H1 (cell line): ENCODE measurements at regions not wholly inside any gene's neighbourhood (a gene's known extent, or its start where the extent isn't known, plus 50 kb on each side); places are given as distances from the start of the nearest gene placed in this dataset.

Experiments
- CTCF ChIA-PET: fragments of 300-600 bp; sonication (Branson Sonifier 250); formaldehyde crosslinking; loops from one replicate; lab custom pipeline; 2021; ENCODE audit not compliant: partially characterized antibody; lab: Charles Lee
- POLR2A ChIA-PET: fragments of 300-600 bp; sonication (Branson Sonifier 250); formaldehyde crosslinking; loops from one replicate; lab custom pipeline; 2021; ENCODE audit warnings: inconsistent platforms; ENCODE audit not compliant: partially characterized antibody; lab: Charles Lee
- DNase-seq, 2 experiments: peaks; one replicate each; pipeline versions ENCODE4 v3.0.0 to v3.0.0-alpha.2; 2010 to 2022; ENCODE audit warnings: low spot score in 2 of 2, low read depth in 1 of 2, mixed read lengths in 1 of 2
- FAIRE-seq: peaks from 2 replicates; lab custom pipeline; 2011; peaks lifted over from hg19 to GRCh38; lab: Jason Lieb, UNC
- H2AFZ ChIP-seq: 2 replicates; pipeline ENCODE4 v1.8.1; 2012; ENCODE audit warnings: low read length, inconsistent platforms
- H2AK5ac ChIP-seq: 2 replicates; pipeline ENCODE4 v1.6.1; 2013; ENCODE audit warnings: low read depth, low read length
- H2BK120ac ChIP-seq: replicated peaks from 2 replicates; pipeline ENCODE3; 2013; ENCODE audit warnings: low read depth, low read length, inconsistent platforms
- H2BK12ac ChIP-seq: 2 replicates; pipeline ENCODE4 v1.6.1; 2013; ENCODE audit warnings: low read depth, low read length
- H2BK15ac ChIP-seq: 2 replicates; pipeline ENCODE4 v1.6.1; 2013; ENCODE audit warnings: low read length
- H2BK20ac ChIP-seq: 2 replicates; pipeline ENCODE4 v1.6.1; 2013; ENCODE audit warnings: low read length
- H2BK5ac ChIP-seq: 2 replicates; pipeline ENCODE4 v1.6.1; 2013; ENCODE audit warnings: low read depth, low read length
- H3K14ac ChIP-seq: 2 replicates; pipeline ENCODE4 v1.6.1; 2013; ENCODE audit warnings: inconsistent platforms; ENCODE audit not compliant: insufficient read length
- H3K18ac ChIP-seq: 2 replicates; pipeline ENCODE4 v1.6.1; 2013; ENCODE audit warnings: low read length; ENCODE audit errors: extremely low read depth
- H3K23ac ChIP-seq: 2 replicates; pipeline ENCODE4 v1.6.1; 2013; ENCODE audit warnings: inconsistent platforms; ENCODE audit not compliant: insufficient read length
- H3K23me2 ChIP-seq: 2 replicates; pipeline ENCODE4 v1.6.1; 2013; ENCODE audit warnings: low read depth, low read length
- H3K27ac ChIP-seq: 2 replicates; pipeline ENCODE4 v1.6.1; 2011; ENCODE audit warnings: low read depth, low read length, inconsistent platforms
- H3K27me3 ChIP-seq, 4 experiments: replicated peaks in 1 of 4; 1 replicate in 1 of 4; 2 replicates in 3 of 4; pipeline versions ENCODE4 v1.6.1 to v1.8.1; 2011 to 2013; ENCODE audit warnings: low read length in 3 of 4, mild to moderate bottlenecking in 3 of 4, inconsistent platforms in 2 of 4, mixed read lengths in 2 of 4, moderate library complexity in 1 of 4; ENCODE audit not compliant: control insufficient read depth in 3 of 4, insufficient read depth in 3 of 4; ENCODE audit errors: extremely low read depth in 1 of 4
- H3K36me3 ChIP-seq, 4 experiments: 2 replicates each; pipeline versions ENCODE4 v1.6.1 to v1.8.1; 2011 to 2013; ENCODE audit warnings: mild to moderate bottlenecking in 4 of 4, low read length in 3 of 4, moderate library complexity in 2 of 4, control low read depth in 1 of 4, inconsistent platforms in 1 of 4; ENCODE audit not compliant: insufficient read depth in 4 of 4, control insufficient read depth in 2 of 4
- H3K4ac ChIP-seq: replicated peaks from 2 replicates; pipeline ENCODE3; 2013; ENCODE audit warnings: low read length, low read depth, mixed read lengths, inconsistent platforms; ENCODE audit not compliant: insufficient read length
- H3K4me1 ChIP-seq, 4 experiments: replicated peaks in 1 of 4; 1 replicate in 1 of 4; 2 replicates in 3 of 4; pipeline versions ENCODE4 v1.6.1 to v1.8.1; 2011 to 2013; ENCODE audit warnings: low read length in 3 of 4, inconsistent platforms in 2 of 4, mixed read lengths in 1 of 4; ENCODE audit not compliant: insufficient read depth in 4 of 4, control insufficient read depth in 3 of 4
- H3K4me2 ChIP-seq, 2 experiments: 2 replicates each; pipeline versions ENCODE4 v1.6.1 to v1.8.1; 2011 to 2013; ENCODE audit warnings: low read depth in 2 of 2, low read length in 2 of 2, control low read depth in 1 of 2, inconsistent platforms in 1 of 2, mild to moderate bottlenecking in 1 of 2; ENCODE audit not compliant: insufficient read depth in 1 of 2
- H3K4me3 ChIP-seq, 4 experiments: fragments of 200-600, 300-600 bp in 1 of 4; sonication (generic), shearing (Covaris generic), sonication (Bioruptor Twin) in 1 of 4; 2 replicates each; pipeline versions ENCODE4 v1.5.1 to v1.8.1; 2011 to 2016; ENCODE audit warnings: low read length in 4 of 4, low read depth in 3 of 4, control low read depth in 2 of 4, inconsistent platforms in 2 of 4, mild to moderate bottlenecking in 2 of 4, mixed read lengths in 1 of 4, moderate library complexity in 1 of 4; ENCODE audit not compliant: insufficient read depth in 2 of 4; ENCODE audit errors: extremely low read depth in 1 of 4
- H3K56ac ChIP-seq: replicated peaks from 2 replicates; pipeline ENCODE3; 2013; ENCODE audit warnings: low read depth, mild to moderate bottlenecking, mixed read lengths, low read length, inconsistent platforms; ENCODE audit not compliant: insufficient read length
- H3K79me1 ChIP-seq: 2 replicates; pipeline ENCODE4 v1.6.1; 2013; ENCODE audit warnings: low read depth, low read length, control low read depth
- H3K79me2 ChIP-seq, 2 experiments: 2 replicates each; pipeline versions ENCODE4 v1.6.1 to v1.8.1; 2012 to 2013; ENCODE audit warnings: low read length in 2 of 2, mild to moderate bottlenecking in 2 of 2, inconsistent platforms in 1 of 2; ENCODE audit not compliant: insufficient read depth in 2 of 2, control insufficient read depth in 1 of 2
- H3K9ac ChIP-seq, 4 experiments: replicated peaks in 1 of 4; 1 replicate in 1 of 4; 2 replicates in 3 of 4; pipeline versions ENCODE4 v1.6.1 to v1.8.1; 2011 to 2013; ENCODE audit warnings: low read depth in 3 of 4, low read length in 3 of 4, control low read depth in 2 of 4, mild to moderate bottlenecking in 2 of 4, moderate library complexity in 2 of 4, inconsistent platforms in 1 of 4; ENCODE audit errors: extremely low read depth in 1 of 4
- H3K9me3 ChIP-seq, 2 experiments: 2 replicates each; pipeline versions ENCODE4 v1.6.1 to v1.8.1; 2012 to 2013; ENCODE audit warnings: mild to moderate bottlenecking in 2 of 2, moderate library complexity in 2 of 2, control low read depth in 1 of 2, inconsistent platforms in 1 of 2, low read depth in 1 of 2, low read length in 1 of 2, mixed read lengths in 1 of 2; ENCODE audit not compliant: insufficient read depth in 2 of 2
- H4K20me1 ChIP-seq, 2 experiments: replicated peaks in 1 of 2; 2 replicates each; pipeline versions ENCODE3 to v1.8.1; 2011 to 2013; ENCODE audit warnings: inconsistent platforms in 2 of 2, low read length in 2 of 2, mild to moderate bottlenecking in 1 of 2; ENCODE audit not compliant: insufficient read depth in 2 of 2, control insufficient read depth in 1 of 2
- H4K5ac ChIP-seq: 2 replicates; pipeline ENCODE4 v1.6.1; 2013; ENCODE audit warnings: low read length, low read depth, mixed read lengths, inconsistent platforms; ENCODE audit not compliant: insufficient read length
- H4K8ac ChIP-seq: 2 replicates; pipeline ENCODE4 v1.8.0; 2013; ENCODE audit warnings: mild to moderate bottlenecking, moderate library complexity, low read length, inconsistent platforms; ENCODE audit not compliant: insufficient read depth; ENCODE audit errors: extremely low read depth
- H4K91ac ChIP-seq: replicated peaks from 2 replicates; pipeline ENCODE3; 2013; ENCODE audit warnings: low read length, mixed read lengths, inconsistent platforms; ENCODE audit not compliant: insufficient read length
- CBX5 ChIP-seq: fragments of 300-800, 300-1000 bp; sonication (generic); IDR thresholded peaks from 2 replicates; pipeline ENCODE4 v1.7.1; 2016; ENCODE audit warnings: antibody characterized with exemption, low read length, low read depth
- CEBPB ChIP-seq: IDR thresholded peaks from 2 replicates; pipeline ENCODE4 v1.6.1; 2012; ENCODE audit warnings: low read depth, low read length
- CREB1 ChIP-seq: IDR thresholded peaks from 2 replicates; pipeline ENCODE4 v1.6.1; 2012; ENCODE audit warnings: inconsistent platforms
- EGR1 ChIP-seq: IDR thresholded peaks from 2 replicates; pipeline ENCODE4 v1.6.1; 2011; ENCODE audit warnings: low read depth, low read length, borderline replicate concordance
- SP2 ChIP-seq: IDR thresholded peaks from 2 replicates; pipeline ENCODE4 v1.6.1; 2012; ENCODE audit warnings: mild to moderate bottlenecking, low read length, inconsistent platforms
- ZNF274 ChIP-seq: IDR thresholded peaks from 2 replicates; pipeline ENCODE4 v1.7.0; 2012; ENCODE audit warnings: low read length, borderline replicate concordance; ENCODE audit errors: extremely low read depth
- WGBS, 2 experiments: shearing (Covaris generic) in 1 of 2; methylation state at CpG; one replicate each; pipeline versions ENCODE4 v1.1.6 to v1.1.7; 2013 to 2015; ENCODE audit warnings: low lambda C conversion rate in 2 of 2, mixed read lengths in 2 of 2, inconsistent platforms in 1 of 2, low coverage in 1 of 2, missing lambda C conversion rate in 1 of 2; ENCODE audit not compliant: insufficient replicate concordance in 2 of 2, insufficient coverage in 1 of 2, insufficient read length in 1 of 2; ENCODE audit errors: extremely low coverage in 1 of 2, missing lambda C conversion rate in 1 of 2; 5-methylcytosine and 5-hydroxymethylcytosine counted together
- TF ChIP-seq, protein P1 (sequence below), 3 experiments: IDR thresholded peaks; 1 replicate in 2 of 3; 2 replicates in 1 of 3; pipeline versions ENCODE4 v1.5.1 to v1.6.1; 2011; ENCODE audit warnings: low read length in 3 of 3, mild to moderate bottlenecking in 3 of 3, inconsistent platforms in 2 of 3, low read depth in 1 of 3, moderate library complexity in 1 of 3; ENCODE audit not compliant: insufficient read depth in 1 of 3; ENCODE audit errors: control extremely low read depth in 1 of 3

GRCh38 chr12:90831712-90832111, 123.3 kb downstream of the CCER1 start:
- Histone ChIP-seq H3K79me2 (no peaks in the 10 kb centered on the region), H4K5ac (no peak overlapping the region), H2BK120ac (no peak overlapping the region), H3K56ac (no peak overlapping the region), H3K27me3 (no peaks in the 10 kb centered on the region), H3K79me1 (no peaks in the 10 kb centered on the region), H2AK5ac (no peak overlapping the region), H4K8ac (no peak overlapping the region), H3K4me1 (peaks cover 0 to 3% (median 0%) of the 10 kb centered on the region in 4 experiments; a peak in 1 of 7 replicates), H3K4ac (no peak overlapping the region), H3K27ac (no peak overlapping the region), H2BK20ac (no peak overlapping the region), H3K18ac (no peak overlapping the region), H2BK5ac (no peak overlapping the region), H2BK15ac (no peak overlapping the region), H4K91ac (no peak overlapping the region), H3K4me3 (no peak overlapping the region), H2BK12ac (no peak overlapping the region), H4K20me1 (no peaks in the 10 kb centered on the region), H3K23ac (no peak overlapping the region), H3K9ac (no peak overlapping the region), H3K23me2 (no peaks in the 10 kb centered on the region; the same call in 1 of the 2 replicates), H3K9me3 (no peaks in the 10 kb centered on the region), H2AFZ (no peak overlapping the region), H3K14ac (no peak overlapping the region), H3K36me3 (no peaks in the 10 kb centered on the region), H3K4me2 (no peak overlapping the region)
- WGBS, 2 experiments = 96% methylated on average over 1 of the region's 1 CpG; no CpG with 5 or more reads in 1 of the 2 experiments
- no peak for FAIRE-seq
- CTCF ChIA-PET = no interaction called here
- no peak for TF ChIP-seq CREB1
- no peak for TF ChIP-seq CBX5
- TF ChIP-seq ZNF274 = no peak
- TF ChIP-seq CEBPB = no peak
- no peak for TF ChIP-seq SP2
- no peak for TF ChIP-seq EGR1
- TF ChIP-seq, protein P1, sequence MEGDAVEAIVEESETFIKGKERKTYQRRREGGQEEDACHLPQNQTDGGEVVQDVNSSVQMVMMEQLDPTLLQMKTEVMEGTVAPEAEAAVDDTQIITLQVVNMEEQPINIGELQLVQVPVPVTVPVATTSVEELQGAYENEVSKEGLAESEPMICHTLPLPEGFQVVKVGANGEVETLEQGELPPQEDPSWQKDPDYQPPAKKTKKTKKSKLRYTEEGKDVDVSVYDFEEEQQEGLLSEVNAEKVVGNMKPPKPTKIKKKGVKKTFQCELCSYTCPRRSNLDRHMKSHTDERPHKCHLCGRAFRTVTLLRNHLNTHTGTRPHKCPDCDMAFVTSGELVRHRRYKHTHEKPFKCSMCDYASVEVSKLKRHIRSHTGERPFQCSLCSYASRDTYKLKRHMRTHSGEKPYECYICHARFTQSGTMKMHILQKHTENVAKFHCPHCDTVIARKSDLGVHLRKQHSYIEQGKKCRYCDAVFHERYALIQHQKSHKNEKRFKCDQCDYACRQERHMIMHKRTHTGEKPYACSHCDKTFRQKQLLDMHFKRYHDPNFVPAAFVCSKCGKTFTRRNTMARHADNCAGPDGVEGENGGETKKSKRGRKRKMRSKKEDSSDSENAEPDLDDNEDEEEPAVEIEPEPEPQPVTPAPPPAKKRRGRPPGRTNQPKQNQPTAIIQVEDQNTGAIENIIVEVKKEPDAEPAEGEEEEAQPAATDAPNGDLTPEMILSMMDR (IDR thresholded peaks at IDR 0.05; ENCODE audit: control extremely low read depth in 1 of 3, insufficient read depth in 1 of 3, low read depth in 1 of 3, low read length in 3 of 3) = no peak
- DNase-seq = no peak
- POLR2A ChIA-PET = no interaction called here
